ENCODE measurements at regions not wholly inside any gene's neighbourhood (a gene's known extent, or its start where the extent isn't known, plus 50 kb on each side); places are given as distances from the start of the nearest gene placed in this dataset.

DNA sequence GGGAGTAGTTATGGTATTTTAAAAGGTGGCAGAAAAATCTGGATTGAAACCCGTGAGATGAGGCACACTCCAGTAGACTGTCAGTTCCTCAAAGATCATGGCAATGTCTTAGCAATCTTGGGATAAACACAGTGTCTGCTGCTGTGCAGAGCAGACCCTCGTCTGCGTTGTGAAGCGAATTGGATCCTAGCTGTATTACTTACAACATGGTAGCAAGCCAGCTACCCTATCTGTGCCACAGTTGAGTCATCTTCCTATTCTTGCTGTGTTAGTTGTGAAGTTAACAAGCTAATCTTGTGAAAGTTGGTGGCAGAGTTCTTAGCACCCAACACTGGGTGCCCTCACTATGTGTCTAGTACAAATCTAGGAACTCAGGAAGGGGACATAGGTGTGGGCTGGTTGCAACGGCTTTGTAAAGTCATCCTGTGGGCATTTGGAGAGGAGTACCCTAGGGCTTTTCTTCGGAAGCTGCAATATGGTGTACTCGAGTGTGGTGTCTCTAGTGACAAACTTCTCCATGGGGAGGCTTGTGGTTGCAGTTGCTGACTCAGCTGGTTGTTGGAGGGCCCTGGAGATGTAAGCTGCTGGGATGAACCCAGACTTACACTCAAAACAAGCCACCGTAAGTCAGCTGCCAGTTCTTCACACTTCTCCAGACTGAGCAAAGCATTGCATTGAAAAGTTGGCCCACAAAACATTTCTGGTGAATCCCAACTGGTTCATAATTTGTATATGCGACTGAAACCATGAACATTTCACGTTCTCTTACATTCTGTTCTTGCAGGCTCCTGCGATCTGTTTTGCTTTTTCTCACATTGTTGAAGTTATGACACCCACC, 61.5 kb downstream of the ADCYAP1 start:
- TF ChIP-seq, protein P1, sequence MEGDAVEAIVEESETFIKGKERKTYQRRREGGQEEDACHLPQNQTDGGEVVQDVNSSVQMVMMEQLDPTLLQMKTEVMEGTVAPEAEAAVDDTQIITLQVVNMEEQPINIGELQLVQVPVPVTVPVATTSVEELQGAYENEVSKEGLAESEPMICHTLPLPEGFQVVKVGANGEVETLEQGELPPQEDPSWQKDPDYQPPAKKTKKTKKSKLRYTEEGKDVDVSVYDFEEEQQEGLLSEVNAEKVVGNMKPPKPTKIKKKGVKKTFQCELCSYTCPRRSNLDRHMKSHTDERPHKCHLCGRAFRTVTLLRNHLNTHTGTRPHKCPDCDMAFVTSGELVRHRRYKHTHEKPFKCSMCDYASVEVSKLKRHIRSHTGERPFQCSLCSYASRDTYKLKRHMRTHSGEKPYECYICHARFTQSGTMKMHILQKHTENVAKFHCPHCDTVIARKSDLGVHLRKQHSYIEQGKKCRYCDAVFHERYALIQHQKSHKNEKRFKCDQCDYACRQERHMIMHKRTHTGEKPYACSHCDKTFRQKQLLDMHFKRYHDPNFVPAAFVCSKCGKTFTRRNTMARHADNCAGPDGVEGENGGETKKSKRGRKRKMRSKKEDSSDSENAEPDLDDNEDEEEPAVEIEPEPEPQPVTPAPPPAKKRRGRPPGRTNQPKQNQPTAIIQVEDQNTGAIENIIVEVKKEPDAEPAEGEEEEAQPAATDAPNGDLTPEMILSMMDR (IDR thresholded peaks at IDR 0.05) = no peak
- no peak for TF ChIP-seq ZFX (IDR thresholded peaks at IDR 0.05; ENCODE audit: borderline replicate concordance)

Data from 22Rv1 (cell line).